A204.1 (cell line): ENCODE measurements at regions not wholly inside any gene's neighbourhood (a gene's known extent, or its start where the extent isn't known, plus 50 kb on each side); places are given as distances from the start of the nearest gene placed in this dataset.
"Not testable (repeated sequence)": the region's sequence is repeated elsewhere in the genome, so short reads cannot be mapped to it uniquely, and the experiment has no call there.

Experiments
- FAIRE-seq: peaks from 2 replicates; lab custom pipeline; 2012; peaks lifted over from hg19 to GRCh38; lab: Jason Lieb, UNC

GRCh38 chr12:131395971-131396573, 314.8 kb upstream of the SFSWAP start:
- no peak for FAIRE-seq

GRCh38 chr12:131397493-131398181, 313.3 kb upstream of the SFSWAP start:
- FAIRE-seq: no peak

DNA sequence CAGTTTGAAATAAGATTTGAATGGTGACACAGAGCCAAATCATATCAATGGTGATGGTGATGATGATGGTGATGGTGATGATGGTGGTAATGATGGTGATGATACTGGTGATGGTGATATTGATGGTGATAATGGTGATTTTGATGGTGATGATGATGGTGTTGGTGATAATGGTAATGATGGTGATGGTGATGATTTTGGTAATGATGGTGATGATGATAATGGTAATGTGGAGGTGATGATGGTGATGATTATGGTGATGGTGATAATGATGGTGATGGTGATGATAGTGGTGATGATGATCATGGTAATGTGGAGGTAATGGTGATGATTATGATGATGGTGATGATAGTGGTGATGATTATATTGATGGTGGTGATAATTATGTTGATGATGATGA, 311.9 kb upstream of the SFSWAP start:
- no peak for FAIRE-seq

DNA sequence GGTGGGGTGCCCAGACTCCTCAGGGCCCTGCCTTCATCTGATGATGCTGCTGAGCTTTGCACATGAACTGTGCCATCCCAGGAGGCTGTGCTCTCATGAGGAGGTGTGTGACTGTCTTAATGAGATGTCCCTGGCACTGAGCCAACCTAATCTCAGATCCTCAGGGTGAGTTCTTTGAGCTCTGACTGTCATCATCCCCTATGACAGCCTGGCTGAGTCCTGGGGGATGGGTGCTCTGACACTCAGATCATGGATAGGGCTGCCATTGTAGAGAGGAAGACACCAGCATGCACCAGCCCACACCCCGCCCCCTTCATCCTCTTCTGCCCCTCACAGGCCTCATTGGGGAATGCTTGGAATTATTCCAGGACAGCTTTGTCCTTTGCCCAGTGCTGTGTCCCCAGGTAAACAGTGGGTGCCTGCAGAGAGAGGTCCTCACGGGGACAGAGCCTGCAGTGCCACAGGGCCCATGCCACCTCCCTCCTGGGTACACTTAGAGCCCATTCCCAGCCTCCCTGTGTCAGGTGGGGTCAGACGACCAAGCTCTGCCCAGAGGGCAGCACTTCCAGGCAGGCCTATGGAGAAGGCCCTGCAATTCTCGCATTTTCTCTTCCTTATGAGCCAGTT, 310.1 kb upstream of the SFSWAP start:
- not testable (repeated sequence) for FAIRE-seq

- FAIRE-seq: not testable (repeated sequence)
Measured at GRCh38 chr12:131401907-131402633, 308.8 kb upstream of the SFSWAP start.

GRCh38 chr12:131402781-131403396, 308.0 kb upstream of the SFSWAP start:
- FAIRE-seq: no peak

- no peak for FAIRE-seq
Measured at GRCh38 chr12:131403676-131404075, 307.2 kb upstream of the SFSWAP start.

DNA sequence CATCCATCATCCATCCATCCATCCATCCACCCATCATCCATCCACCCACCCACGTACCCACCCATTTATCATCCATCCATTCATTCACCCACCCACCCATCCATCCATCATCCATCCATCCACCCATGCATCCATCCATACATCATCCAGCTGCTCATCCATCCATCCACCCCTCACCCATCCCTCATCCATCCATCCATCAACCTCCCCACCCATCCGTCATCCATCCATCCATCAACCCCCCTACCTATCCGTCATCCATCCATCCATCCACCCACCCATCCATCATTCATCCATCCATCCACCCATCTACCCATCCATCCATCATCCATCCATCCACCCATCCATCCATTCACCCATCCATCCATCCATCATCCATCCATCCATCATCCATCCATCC, 306.2 kb upstream of the SFSWAP start:
- FAIRE-seq: no peak

DNA sequence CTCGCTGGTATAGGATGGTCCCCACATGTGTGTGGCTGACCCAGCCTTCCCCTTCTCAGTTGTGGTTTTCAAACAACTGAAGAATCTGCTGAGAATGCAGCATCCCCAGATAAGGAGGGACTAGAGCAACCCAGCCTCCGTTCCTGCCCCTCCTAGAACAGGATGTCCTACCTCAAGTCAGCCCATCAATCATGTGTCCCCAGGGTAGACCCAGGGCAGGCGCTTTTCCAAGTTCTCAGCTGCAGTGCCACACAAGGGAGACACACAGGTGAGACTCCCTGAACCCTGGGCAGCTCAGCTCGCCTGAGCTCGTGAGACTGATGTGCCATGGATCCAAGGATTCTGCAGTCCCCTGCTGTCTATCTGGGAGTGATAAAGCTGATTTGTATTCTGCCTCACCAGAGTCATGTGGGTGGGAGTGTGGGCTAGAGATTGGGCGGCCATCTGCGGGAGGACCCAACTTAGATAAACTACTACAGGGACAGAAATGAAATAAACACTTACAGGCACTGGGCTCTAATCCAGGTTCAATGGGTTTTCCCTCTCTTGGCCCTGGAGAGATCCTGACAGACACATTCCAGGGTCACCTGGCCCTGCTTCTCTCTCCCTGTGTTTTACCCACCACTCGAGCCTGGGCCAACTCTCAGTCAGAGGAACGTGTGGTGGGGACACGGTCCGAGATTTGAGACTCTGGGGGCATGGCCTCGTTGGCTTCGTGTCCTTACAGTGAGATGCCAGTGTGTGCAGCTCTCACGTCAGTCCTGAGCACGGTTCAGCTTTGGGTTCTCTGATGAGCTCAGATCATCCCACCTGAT, 303.5 kb upstream of the SFSWAP start:
- no peak for FAIRE-seq

GRCh38 chr12:131408036-131408365, 302.9 kb upstream of the SFSWAP start:
- FAIRE-seq: no peak

GRCh38 chr12:131408484-131408883, 302.4 kb upstream of the SFSWAP start:
- FAIRE-seq: no peak

- FAIRE-seq: no peak
Measured at GRCh38 chr12:131409211-131409610, 301.7 kb upstream of the SFSWAP start.

DNA sequence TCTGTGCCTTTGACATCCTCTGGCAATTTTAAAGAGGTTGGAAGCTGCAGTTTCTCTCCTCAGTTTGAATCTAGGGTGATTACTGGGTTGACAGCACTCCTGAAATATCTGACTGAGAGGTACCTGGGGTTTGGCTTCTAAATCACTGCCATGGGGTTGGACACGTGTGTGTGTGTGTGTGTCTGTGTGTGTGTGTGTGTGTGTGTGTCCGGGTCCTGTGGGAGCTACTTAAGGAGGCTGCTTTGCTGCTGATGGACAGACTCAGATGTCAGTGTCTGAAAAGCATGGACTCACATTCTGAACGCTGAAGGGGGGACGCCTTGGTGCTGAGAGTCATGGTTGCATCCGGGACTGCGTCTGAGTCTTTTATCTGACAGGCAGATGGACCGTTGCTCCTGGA, 299.1 kb upstream of the SFSWAP start:
- FAIRE-seq: not testable (repeated sequence)

DNA sequence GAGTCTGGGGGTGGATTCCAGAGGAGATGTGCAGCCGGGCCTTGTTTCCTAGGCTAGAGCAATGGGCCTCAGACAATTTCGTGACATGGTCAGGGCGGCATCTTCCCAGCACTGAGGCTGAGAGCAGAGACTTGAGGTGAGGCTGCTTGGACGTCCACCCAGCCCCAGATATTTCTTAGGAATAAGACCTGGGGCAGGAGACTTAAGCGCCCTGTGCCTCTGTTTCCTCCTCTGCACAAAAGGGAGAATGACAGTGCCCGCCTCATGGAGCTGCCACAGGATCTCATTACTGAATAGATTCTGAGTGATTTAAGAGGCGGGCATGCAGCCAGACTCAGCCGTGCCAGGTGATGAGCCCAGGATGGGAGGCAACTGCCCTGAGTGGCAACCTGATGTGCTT, 297.9 kb upstream of the SFSWAP start:
- no peak for FAIRE-seq

DNA sequence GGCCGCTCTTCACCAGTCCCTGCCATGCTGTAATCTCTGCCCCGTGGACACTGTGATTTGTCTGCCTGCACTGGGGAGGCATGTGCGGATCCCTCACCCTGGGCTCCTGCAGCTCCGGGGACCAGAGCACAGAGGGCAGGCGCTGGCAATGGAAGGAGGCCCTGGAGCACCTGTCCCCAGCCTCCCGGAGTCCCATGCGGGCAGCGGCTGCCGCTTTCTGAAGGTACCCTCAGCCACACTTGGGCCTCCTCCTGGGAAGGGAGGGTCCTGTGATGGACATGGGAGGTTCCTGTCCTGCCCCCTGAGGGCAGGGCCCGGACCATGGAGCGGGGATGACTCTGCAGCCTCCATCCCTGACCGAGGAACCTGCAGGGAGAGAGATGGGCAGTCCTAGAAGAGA, 297.4 kb upstream of the SFSWAP start:
- FAIRE-seq: no peak

DNA sequence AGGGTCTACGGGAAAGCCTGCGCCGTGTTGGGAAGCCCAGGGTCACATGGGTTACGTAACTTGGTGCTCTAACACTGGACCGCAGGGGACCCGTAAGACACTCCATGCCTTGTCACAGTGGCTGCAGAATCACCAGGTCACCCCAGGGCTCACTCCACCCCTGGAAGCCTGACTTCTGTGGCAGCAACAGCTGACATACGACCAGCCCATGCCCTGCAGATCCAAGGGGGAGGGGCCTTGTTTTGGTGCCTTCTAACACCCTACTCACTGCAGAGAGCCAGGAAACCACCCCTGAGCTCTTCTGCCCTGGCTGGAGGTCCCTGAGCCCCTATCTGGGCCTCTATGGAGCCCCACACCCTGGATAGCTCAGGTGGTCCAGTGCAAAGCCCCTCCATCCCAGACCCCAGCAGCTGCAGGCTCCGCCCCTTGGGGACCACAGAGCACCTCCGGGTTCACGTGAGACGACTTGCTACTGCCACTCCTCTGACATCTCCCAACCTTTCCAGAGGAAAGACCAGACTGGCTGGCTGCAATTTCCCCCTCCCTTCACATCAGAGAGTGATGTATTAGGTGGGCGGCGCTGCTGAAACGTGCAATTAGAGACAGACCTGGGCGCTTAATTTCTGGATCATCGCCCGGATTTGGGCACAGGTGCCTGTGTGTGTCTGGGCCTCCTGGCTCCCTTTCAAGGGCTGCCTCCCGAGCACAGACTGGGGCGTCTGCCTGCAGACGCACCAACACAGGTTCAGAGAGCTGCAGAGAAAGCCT, 296.6 kb upstream of the SFSWAP start:
- not testable (repeated sequence) for FAIRE-seq

- FAIRE-seq: no peak
Measured at GRCh38 chr12:131415781-131416180, 295.1 kb upstream of the SFSWAP start.

DNA sequence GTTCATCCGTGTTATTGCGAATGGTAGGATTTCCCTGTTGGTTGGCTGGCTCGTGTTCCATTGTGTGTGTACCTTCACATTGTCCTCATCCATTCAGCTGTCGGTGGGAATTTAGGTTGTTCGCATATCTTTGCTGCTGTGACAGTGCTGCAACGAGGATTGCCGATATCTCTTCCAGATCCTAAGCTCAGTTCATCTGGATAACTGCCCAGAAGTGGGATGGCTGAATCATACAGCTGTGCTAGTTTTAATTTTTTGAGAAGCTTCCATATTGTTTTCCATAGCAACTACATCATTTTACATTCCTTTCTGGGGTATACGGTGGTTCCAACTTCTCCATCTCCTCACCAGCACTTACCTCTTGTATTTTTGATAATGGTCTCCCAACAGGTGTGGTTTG, 292.8 kb upstream of the SFSWAP start:
- FAIRE-seq: no peak

DNA sequence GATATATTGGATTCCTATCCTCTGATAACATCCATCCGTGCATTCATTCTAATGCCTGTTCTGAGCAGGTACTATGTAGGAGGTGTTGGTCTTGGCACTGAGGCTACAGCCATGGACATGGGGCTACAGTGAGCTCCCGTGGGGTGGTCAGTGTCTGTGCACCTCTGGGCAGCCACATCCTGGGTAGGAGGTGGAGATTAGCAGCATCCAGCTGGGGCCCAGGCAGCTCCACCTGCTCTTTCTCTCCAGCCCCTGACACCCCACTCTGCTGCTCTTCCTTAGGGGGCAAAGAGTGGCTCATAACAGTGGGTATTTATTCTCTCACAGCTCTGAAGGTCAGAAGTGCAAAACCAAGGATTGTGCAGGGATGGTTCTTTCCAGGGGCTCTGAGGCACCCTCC, 292.0 kb upstream of the SFSWAP start:
- no peak for FAIRE-seq

DNA sequence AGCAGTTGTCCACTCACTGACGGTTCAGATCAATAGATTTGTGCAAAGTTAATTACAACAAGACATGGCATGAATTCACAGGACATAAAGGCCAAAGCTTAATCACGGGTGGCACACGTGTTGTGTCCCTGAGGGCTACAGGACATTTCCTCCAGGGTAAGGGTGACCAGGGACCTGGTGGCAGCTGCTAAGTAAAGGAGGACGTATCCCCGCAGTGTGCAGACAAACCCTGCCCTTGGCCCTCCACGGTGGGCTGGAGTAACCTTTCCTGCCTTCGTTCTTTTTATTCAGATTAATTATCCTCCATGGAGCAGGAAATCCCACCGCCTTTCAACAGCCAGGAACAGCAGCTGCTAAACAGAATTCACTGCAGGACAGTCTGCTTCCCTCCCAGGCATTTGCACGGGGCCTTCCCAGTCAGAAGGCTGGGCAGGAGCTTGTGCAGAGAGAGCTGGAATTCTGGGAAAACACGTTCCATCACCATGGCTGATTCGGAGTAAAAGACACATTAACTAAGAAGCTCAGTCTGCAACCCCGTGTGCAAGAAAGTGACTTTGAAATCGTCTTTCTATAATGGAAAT, 289.9 kb upstream of the SFSWAP start:
- FAIRE-seq: no peak
